GM12878 (cell line): ENCODE measurements at regions not wholly inside any gene's neighbourhood (a gene's known extent, or its start where the extent isn't known, plus 50 kb on each side); places are given as distances from the start of the nearest gene placed in this dataset.

Experiments used
- ATAC-seq: fragments of 200-7000 bp; cut with Tn5 transposase; 3 replicates; pipeline ENCODE4 v1.9.1; 2020; ENCODE audit warnings: mild to moderate bottlenecking, moderate library complexity
- BruUV-seq: library from RNA; stranded (reverse); fragments of 400-500 nt; replicated peaks from 2 replicates; lab custom pipeline; 2021; lab: Mats Ljungman, UMichigan
- CTCF ChIA-PET: fragments of 300-600 bp; sonication (Branson Sonifier 250); formaldehyde crosslinking; extraction: SDS; loops from one replicate; lab custom pipeline; 2021; ENCODE audit warnings: inconsistent platforms; lab: Yijun Ruan, JAX
- POLR2A ChIA-PET: fragments of 350-600 bp; formaldehyde crosslinking; extraction: SDS; loops from one replicate; lab custom pipeline; 2021; ENCODE audit warnings: inconsistent platforms; lab: Charles Lee
- RAD21 ChIA-PET: fragments of 300-600 bp; sonication (Branson Sonifier 250); formaldehyde crosslinking; loops from one replicate; lab custom pipeline; 2023; ENCODE audit warnings: antibody characterized with exemption; ENCODE audit not compliant: unreplicated experiment; lab: Charles Lee
- SMC1A ChIA-PET: fragments of 300-600 bp; sonication (Branson Sonifier 250); formaldehyde crosslinking; loops from one replicate; lab custom pipeline; 2023; ENCODE audit not compliant: unreplicated experiment, uncharacterized antibody; lab: Charles Lee
- DNase-seq: peaks from one replicate; pipeline ENCODE4 v3.0.0-alpha.2; 2011; ENCODE audit warnings: low read depth, low spot score
- FAIRE-seq: peaks from 3 replicates; lab custom pipeline; 2011; peaks lifted over from hg19 to GRCh38; lab: Jason Lieb, UNC
- H2AFZ ChIP-seq: 2 replicates; pipeline ENCODE4 v1.6.0; 2011; ENCODE audit warnings: low read depth, low read length, control low read depth; ENCODE audit not compliant: control insufficient read depth
- H3K27ac ChIP-seq: 2 replicates; pipeline ENCODE4 v1.5.1; 2011; ENCODE audit warnings: control low read depth; ENCODE audit not compliant: control insufficient read depth, insufficient read depth
- H3K27me3 ChIP-seq, 2 experiments: replicated peaks in 1 of 2; 2 replicates each; pipeline versions ENCODE4 v1.6.0 to v1.6.1; 2011; ENCODE audit warnings: low read length in 1 of 2; ENCODE audit not compliant: control insufficient read depth in 2 of 2, insufficient read depth in 2 of 2
- H3K36me3 ChIP-seq, 2 experiments: 2 replicates each; pipeline ENCODE4 v1.5.1; 2011; ENCODE audit warnings: low read length in 1 of 2; ENCODE audit not compliant: control insufficient read depth in 2 of 2, insufficient read depth in 2 of 2
- H3K4me1 ChIP-seq: 2 replicates; pipeline ENCODE4 v1.6.1; 2011; ENCODE audit warnings: mild to moderate bottlenecking, low read length, moderate library complexity, mixed read lengths; ENCODE audit not compliant: control insufficient read depth, insufficient read depth
- H3K4me2 ChIP-seq: 2 replicates; pipeline ENCODE4 v1.6.0; 2011; ENCODE audit warnings: control low read depth; ENCODE audit not compliant: control insufficient read depth, insufficient read depth
- H3K4me3 ChIP-seq: fragments of 200-600 bp; sonication (generic); 2 replicates; pipeline ENCODE4 v1.5.1; 2016
- H3K79me2 ChIP-seq: 2 replicates; pipeline ENCODE4 v1.6.0; 2011; ENCODE audit warnings: low read length; ENCODE audit not compliant: control insufficient read depth, insufficient read depth
- H3K9ac ChIP-seq: 2 replicates; pipeline ENCODE4 v1.8.0; 2011; ENCODE audit warnings: low read length, control low read depth, mixed read lengths; ENCODE audit not compliant: control insufficient read depth, insufficient read depth
- H3K9me3 ChIP-seq: replicated peaks from 3 replicates; pipeline ENCODE4 v1.5.1; 2011; ENCODE audit warnings: mild to moderate bottlenecking, low read length; ENCODE audit not compliant: control insufficient read depth, insufficient read depth
- H4K20me1 ChIP-seq: 2 replicates; pipeline ENCODE4 v1.6.0; 2011; ENCODE audit not compliant: control insufficient read depth, insufficient read depth
- CHD2 ChIP-seq: IDR thresholded peaks from 2 replicates; pipeline ENCODE4 v1.6.1; 2011; ENCODE audit warnings: low read depth, low read length, improper control_type of control experiment, borderline replicate concordance
- CHD4 ChIP-seq: fragments of 200-600 bp; sonication (generic); IDR thresholded peaks from 2 replicates; pipeline ENCODE4 v1.6.1; 2016; ENCODE audit warnings: mild to moderate bottlenecking
- KAT2A ChIP-seq: conservative IDR thresholded peaks from 2 replicates; pipeline ENCODE4 v1.6.1; 2011; ENCODE audit warnings: low read depth, low read length; ENCODE audit not compliant: control insufficient read depth
- POLR2A ChIP-seq: IDR thresholded peaks from 2 replicates; pipeline ENCODE4 v1.6.1; 2011; ENCODE audit warnings: low read depth, mild to moderate bottlenecking, low read length
- STAT3 ChIP-seq: IDR thresholded peaks from 2 replicates; pipeline ENCODE4 v1.6.1; 2011; ENCODE audit warnings: low read depth, low read length, improper control_type of control experiment
- ZNF687 ChIP-seq: fragments of 450-650 bp; IDR thresholded peaks from 2 replicates; pipeline ENCODE4 v1.6.1; 2017; ENCODE audit warnings: mild to moderate bottlenecking, moderate library complexity
- WGBS: methylation state at CpG from one replicate; pipeline ENCODE4 v1.1.6; 2016; ENCODE audit warnings: low lambda C conversion rate; ENCODE audit not compliant: insufficient replicate concordance, insufficient coverage; ENCODE audit errors: missing lambda C conversion rate; 5-methylcytosine and 5-hydroxymethylcytosine counted together
- in situ Hi-C: fragments of 300-500 bp; cut with MboI; formaldehyde crosslinking; loops from 9 replicates; pipeline ENCODE4 v1.14.3; 2018; ENCODE audit warnings: mixed read lengths
- intact Hi-C: fragments of 100-400 bp; cut with micrococcal nuclease; formaldehyde crosslinking; loops from one replicate; pipeline ENCODE4 v1.14.2; 2022; ENCODE audit not compliant: unreplicated experiment

- Histone ChIP-seq H2AFZ (no peak overlapping the region), H3K79me2 (no peaks in the 10 kb centered on the region), H4K20me1 (no peaks in the 10 kb centered on the region), H3K4me1 (peaks cover 5% of the 10 kb centered on the region), H3K27ac (no peak overlapping the region), H3K36me3 (no peaks in the 10 kb centered on the region), H3K9me3 (no peaks in the 10 kb centered on the region), H3K4me2 (no peak overlapping the region), H3K9ac (no peak overlapping the region), H3K4me3 (no peak overlapping the region), H3K27me3 (no peaks in the 10 kb centered on the region)
- TF ChIP-seq CHD4 (no peak), STAT3 (no peak), ZNF687 (no peak), POLR2A (no peak), KAT2A (no peak), CHD2 (no peak)
- 84% methylated on average over 7 of the region's 7 CpGs for WGBS
- SMC1A ChIA-PET, result interaction anchor here (1.0 kb wide), 1 partner anchor 63 kb away, joined by 4 read pairs; no protein-coding TSS in a partner anchor
- ATAC-seq (no peak), DNase-seq (no peak), FAIRE-seq (no peak)
- intact Hi-C loops (no loop called here), in situ Hi-C loops (no loop called here)
- POLR2A ChIA-PET, result no interaction called here
- RAD21 ChIA-PET, result no interaction called here
- BruUV-seq, result no TSS peak
- CTCF ChIA-PET, result no interaction called here
These were observed 223.8 kb upstream of the KLF6 start for GRCh38 chr10:4008676-4009382.
